GM21717 (cell line): ENCODE measurements at regions not wholly inside any gene's neighbourhood (a gene's known extent, or its start where the extent isn't known, plus 50 kb on each side); places are given as distances from the start of the nearest gene placed in this dataset.
A peak's percentile ranks its signal among the peaks of the same experiment; 100 is the strongest.

Experiments used
- ATAC-seq: cut with Tn5 transposase; IDR thresholded peaks from one replicate; pipeline ENCODE4 v1.9.1; 2021; ENCODE audit warnings: mild to moderate bottlenecking, moderate library complexity; ENCODE audit not compliant: unreplicated experiment

GRCh38 chr14:49401373-49401772 lies 184.8 kb downstream of the RPS29 start:
- no peak for ATAC-seq

GRCh38 chr14:49396801-49397200 lies 189.4 kb downstream of the RPS29 start:
- no peak for ATAC-seq

DNA sequence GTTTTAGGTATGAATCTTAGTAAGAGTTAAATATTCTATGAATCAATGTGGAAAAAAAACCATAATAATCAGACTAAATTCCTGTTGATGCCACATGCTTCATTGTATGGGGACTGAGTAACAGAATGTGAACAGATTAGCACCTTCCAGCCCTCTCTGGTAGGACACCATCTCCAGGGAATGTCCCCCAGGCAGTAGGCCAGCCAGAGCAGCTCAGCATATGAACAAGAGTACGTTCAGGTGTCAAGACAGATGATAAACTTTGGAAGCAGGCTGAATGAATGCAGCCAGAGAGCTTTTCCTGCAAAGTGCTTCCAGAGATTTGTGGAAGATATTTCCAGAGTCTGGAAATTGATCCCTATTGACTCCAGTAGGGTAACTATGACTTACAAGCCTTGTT lies 204.4 kb downstream of the RPS29 start:
- ATAC-seq, result no peak

DNA sequence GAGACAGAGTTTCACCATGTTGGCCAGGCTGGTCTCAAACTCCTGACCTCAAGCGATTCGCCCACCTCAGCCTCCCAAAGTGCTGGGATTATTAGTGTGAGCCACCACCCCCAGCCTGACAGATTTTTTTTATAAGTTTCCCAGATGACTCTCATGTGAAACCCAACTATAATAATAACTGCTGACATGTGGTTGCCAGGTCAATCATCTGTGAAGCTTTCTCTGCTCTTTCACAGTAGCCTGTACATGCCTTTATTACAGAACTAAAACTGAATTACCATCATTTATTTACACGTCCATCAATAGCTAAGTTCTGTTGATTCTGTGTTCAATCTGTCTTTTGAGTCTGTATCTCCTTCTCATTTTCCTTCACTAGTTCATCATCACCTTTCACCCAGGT lies 218.5 kb downstream of the RPS29 start:
- no peak for ATAC-seq

DNA sequence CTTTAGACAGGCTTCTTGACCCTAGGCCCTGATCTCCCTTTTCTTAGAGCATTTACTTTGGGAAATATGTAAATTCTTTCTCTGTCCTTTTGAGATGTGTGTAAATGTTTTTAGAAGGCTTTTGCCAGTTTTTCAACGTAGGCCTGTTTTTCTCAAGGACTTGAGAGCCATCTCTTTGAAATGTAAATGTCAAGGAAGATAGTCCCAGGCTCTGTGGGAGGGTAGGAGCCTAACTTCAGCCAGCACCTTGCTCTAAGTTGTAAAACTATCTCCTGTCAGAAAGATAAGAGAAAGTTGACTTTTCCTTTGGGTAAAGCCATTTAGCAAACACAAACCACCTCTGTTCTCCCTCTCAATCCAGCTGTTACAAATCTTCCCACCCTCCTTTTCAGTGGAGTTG lies 219.8 kb downstream of the RPS29 start:
- ATAC-seq, result no peak

DNA sequence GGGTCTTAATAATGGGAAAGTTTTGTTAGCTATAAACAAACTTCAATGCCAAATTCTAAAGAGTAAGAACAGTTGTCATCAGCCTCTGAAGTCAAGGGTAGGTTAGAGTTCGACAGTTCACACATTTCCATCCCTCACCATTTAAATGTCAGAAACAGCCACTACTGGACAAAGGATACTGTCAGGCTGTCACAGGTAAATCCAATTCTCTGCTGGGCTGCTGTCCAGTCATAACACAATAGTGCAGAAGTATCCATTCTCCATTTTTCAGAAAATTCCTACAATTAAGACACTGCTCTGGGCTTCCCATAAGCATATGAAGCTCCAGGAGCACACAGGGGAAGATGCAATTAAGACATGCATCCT lies 221.4 kb downstream of the RPS29 start:
- no peak for ATAC-seq

- ATAC-seq, result no peak
Measured at GRCh38 chr14:49363821-49364751, 222.1 kb downstream of the RPS29 start.

- ATAC-seq, result no peak
Measured at GRCh38 chr14:49362916-49363315, 223.3 kb downstream of the RPS29 start.

- ATAC-seq, result no peak
Measured at GRCh38 chr14:49339130-49339529, 247.1 kb downstream of the RPS29 start.

DNA sequence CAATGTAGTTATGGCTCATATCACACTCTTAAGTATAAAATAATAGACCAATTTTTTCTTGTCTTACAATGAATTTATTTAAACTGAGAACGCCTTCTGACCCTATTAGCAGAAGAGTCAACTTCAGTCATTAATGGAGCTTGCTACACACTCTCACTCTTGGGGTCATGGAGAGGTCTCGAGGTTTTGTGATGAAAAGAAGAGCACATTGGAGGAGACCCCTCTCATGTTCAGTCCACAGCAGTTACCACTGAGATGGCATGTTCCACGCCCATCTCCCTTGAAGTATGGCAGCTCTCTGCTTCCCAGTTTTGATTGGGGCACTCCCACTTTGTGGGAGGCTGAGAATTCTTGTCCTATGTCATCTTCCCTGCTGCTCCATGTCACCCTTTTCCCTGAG lies 266.4 kb downstream of the RPS29 start:
- ATAC-seq, result no peak

DNA sequence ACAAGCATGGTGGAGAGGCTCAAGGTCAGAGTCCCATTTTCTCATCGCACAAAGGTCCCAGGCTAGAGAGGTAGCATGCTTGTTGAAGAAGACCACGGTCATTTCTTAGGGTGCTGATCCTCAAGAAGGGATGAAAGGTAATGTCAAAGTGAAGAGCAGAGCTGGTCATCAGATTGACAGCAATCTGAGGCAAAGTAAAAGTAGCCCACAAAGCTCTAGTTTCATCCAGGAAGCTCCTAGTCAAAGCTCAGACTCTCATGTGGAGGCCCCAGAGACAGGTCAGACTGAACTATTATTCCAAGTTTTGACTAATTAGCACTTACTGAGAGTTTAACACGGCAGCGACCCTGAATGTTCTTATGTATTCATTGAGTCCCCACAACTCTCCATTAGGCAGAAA lies 270.6 kb downstream of the RPS29 start:
- no peak for ATAC-seq

DNA sequence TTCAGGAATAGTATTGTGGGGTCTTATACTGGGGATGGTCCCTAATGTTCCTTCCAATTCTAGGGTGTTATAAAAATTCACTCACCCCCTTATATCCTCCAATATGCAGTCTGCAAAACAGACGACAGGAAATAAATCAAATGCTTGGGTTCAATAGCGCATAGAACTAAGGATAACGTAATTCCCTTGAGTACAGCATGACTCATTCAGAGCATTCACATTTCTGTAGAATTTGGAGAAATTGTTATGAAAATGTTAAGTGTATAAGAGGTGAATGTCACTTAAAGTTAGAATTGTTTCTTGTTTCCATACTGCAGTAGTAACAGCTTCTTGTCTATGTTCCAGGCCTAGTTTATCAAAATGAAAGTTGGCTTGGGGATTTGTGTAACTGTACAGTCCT lies 271.4 kb downstream of the RPS29 start:
- ATAC-seq, result no peak

- ATAC-seq, result no peak
Measured at GRCh38 chr14:49313108-49313507, 273.1 kb downstream of the RPS29 start.

GRCh38 chr14:49310298-49310697 lies 275.9 kb downstream of the RPS29 start:
- ATAC-seq, result no peak

GRCh38 chr14:49306152-49306751 lies 279.9 kb downstream of the RPS29 start:
- peak; percentile 74 for ATAC-seq

DNA sequence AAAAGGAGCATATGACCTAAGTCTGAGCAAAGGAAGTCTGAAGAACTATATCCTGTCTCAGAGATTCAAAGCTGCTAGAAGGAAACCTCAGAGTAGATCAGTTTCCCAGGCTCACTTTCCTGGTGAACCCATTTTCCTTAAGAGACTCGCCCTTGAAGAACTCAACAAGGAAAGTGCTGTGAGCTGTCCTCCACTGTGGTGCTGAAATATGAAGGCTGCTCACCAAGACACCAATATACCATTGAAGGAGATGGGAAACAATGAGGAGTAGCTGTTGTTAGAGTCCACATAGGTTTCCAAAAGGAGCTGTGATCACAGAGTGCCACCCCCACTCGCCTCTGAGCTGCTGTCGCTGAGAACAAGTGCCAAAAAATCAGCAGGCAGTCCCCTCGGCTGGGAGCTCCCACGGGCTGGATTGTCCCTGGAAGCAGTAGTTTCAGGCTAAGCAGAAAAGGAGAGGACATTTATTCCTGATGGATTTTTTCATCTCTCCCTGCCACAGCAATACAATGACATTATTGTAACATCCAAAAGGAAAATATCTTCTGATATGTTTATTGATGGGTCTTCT lies 282.1 kb downstream of the RPS29 start:
- no peak for ATAC-seq

DNA sequence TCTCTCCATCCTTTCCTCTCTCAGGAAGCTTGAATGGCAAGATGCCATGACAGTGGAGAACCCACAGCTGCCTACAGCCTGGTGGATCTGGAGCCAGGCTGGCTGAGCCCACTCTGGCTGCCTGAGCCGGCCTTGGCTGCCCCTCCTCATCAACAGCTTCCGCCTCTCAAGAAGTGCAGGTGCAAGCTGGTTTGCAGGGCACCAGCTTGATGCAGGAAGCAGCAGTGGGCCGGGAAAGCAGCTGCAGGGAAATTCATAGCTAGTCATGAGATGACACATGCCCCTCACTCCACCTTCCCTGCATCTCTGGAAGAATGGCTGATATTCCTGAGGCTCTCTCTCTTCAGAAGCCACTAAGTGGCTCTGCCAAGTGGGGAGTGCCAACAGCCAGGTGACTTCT lies 289.1 kb downstream of the RPS29 start:
- ATAC-seq, result no peak

GRCh38 chr14:49294621-49295148 lies 291.5 kb downstream of the RPS29 start:
- ATAC-seq, result no peak

DNA sequence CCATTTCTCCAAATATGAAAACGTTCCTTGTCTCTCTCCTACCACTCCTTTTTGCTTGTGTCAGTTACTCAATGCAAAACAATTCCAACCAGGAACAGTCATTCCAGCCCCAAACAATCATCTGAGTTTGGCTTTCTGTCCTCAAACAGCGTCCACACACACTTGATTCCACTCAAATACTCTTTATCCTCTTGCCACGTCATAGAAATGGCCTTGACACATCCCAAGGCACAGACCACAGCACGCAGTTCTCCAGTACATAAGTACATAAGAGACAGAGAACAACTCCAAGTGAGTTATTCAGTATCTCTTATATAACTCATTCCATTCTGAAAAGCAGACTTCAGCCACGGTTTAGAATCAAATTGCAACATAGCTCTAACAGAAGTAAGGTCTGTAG lies 299.2 kb downstream of the RPS29 start:
- ATAC-seq, result no peak

DNA sequence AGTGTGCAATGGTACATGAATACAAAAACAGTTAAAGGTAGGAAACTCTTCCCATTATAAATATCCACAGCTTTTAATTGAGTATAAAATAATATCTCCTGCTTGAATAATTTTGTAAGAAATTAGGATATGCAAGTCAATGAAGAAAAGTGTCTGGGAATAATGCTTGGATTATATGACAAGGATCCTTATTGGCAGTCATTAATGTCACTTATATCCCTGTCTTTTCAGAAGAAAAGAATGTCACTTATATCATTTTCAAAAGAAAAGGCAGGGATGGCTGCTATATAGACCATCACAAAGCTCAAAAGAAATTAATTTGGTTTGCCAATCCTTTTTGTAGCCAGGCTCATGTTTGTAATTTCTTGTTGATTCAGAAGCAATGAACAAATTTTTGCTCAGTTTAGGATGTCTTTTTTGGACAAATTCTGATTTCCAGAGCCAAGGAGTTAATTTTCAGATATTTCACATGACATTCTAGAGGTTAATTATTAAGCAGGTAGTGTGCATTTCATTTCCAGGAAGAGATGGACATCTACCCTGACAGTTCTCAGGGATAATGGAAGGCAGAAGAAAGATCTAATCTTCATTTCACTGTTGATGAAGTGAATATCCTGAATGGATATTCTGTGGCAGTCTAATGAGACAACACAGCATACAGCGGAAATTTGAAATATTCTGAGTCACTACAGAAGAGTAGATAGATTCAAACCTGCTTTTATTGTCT lies 299.8 kb downstream of the RPS29 start:
- no peak for ATAC-seq

- no peak for ATAC-seq
Measured at GRCh38 chr14:49280566-49280965, 305.6 kb downstream of the RPS29 start.
